Activated T-cell treated with anti-CD3 and anti-CD28 coated beads for 1 hour (primary cell): ENCODE measurements at regions not wholly inside any gene's neighbourhood (a gene's known extent, or its start where the extent isn't known, plus 50 kb on each side); places are given as distances from the start of the nearest gene placed in this dataset.

Experiments used
- DNase-seq: peaks from one replicate; pipeline ENCODE4 v3.0.0-alpha.2; 2020; ENCODE audit warnings: low read depth

DNA sequence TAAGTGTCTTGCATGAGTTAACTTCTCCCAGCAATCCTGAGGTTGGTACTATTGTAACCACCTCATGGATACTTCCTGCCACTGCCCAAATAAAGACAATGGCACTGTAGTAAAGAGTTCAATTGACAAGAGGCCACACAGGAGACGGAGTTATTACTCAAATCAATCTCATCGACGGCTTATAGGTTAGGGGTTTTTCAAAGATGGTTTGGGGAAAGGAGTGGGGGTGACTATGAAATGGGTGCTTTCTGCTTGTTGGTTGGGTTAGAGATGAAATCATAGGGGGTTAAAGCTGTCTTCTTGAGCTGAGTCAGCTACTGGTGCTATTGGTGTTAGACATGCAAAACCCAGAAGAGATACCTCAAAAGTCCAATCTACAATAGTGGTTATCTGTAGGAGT is 1258.0 kb upstream of the ZEB2 start:
- no peak for DNase-seq

DNA sequence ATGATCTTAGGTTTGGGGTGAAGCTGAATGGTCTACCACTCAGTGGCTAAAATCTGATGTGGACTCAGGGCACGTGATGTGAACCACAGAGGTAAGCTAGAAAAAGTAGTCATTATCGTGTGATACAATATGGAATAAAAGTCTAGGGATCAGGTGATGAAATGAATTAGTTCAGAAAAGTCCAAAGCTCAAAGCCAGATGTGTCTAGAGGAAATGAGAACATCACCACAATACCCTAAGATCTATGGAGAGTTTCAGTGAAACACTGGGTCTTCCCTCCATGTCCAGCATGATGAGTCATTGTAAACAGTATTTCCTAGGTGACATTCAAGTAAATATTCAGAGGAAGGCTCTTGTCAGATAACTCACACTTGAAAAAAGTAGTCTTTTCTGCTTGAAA is 1257.4 kb upstream of the ZEB2 start:
- DNase-seq, result no peak

- DNase-seq, result no peak
These were observed 1255.7 kb upstream of the ZEB2 start for GRCh38 chr2:145775591-145775990.

GRCh38 chr2:145771525-145771924 is 1251.6 kb upstream of the ZEB2 start:
- DNase-seq, result no peak

GRCh38 chr2:145769011-145769716 is 1249.2 kb upstream of the ZEB2 start:
- no peak for DNase-seq

- no peak for DNase-seq
These were observed 1246.0 kb upstream of the ZEB2 start for GRCh38 chr2:145765874-145766273.

GRCh38 chr2:145764631-145765030 is 1244.7 kb upstream of the ZEB2 start:
- DNase-seq, result no peak

DNA sequence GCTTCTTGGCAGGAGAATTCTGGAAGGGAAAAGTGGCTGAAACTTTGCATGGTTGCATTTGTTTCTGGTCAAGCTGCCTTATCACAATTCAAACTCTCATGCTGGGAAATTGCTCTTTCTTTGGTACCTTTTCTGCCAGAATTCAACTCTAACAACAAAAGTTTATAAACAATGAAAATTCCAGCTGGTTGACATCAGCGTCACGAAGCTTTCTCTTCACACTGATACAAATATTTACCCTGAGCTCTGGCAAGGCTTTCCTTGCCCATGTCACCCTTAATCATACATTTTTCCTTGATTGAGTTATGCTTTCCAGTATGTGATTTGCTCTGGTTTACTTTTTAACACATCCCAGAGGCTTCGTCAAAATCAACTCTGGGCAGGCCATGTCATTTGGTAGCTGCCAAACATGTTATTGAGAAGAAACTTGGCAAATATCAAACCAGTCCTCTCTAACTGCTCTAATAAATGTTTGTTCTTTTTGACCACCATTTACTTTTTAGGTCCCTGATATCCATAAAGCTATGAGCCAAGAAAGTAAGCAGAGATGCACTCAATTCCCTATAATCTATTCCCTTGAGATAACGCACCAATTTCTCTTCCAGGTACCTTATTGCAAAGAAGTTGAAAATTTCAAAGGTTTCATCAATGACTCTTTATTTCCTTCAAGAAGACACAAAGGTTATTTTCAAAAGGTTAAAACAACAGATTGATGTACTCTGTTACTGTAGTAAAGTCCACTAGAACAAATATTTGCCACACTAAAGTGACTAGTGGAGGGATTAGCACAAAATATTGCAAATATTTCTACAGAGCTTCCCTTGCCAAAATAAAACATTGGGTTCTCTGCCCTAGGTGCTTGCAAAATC is 1241.1 kb upstream of the ZEB2 start:
- no peak for DNase-seq

GRCh38 chr2:145759228-145759915 is 1239.5 kb upstream of the ZEB2 start:
- DNase-seq, result no peak

GRCh38 chr2:145757503-145758246 is 1237.8 kb upstream of the ZEB2 start:
- no peak for DNase-seq

DNA sequence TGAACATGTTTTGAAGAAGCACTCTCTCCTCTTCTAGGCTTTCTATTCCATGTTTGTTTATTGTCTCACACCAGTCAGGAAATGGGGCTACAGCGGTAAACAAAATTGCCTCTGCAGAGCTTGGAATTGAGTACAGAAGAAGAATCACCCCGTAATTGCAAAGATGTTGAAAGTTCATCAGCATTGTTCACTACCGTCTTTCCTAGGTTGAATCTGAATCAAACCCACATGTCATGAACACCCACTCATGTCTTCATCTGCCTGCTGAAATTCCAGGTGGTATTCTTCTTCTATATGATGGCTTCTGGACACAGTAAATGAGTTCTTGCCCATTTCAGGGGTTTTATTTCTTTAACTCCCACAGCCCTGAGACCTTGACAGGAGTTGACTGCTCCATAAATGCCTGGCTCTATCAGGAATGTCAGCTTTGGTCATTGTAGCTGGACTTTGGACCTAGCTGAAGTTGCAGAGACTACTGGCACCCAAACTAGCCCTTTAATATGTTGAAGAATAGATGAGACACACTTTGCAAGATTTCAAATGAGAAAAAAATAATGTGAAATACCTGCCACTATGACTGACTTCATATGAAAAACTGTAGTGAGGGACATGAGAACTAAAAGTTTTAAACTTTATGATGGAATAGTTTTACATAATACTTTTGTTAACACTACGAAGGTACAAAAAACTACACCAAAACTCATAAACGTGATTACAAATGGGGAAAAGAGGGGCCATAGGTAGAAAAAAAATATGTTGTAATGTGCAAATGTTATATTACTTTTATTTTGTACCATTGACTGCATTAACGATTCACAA is 1235.3 kb upstream of the ZEB2 start:
- no peak for DNase-seq

DNA sequence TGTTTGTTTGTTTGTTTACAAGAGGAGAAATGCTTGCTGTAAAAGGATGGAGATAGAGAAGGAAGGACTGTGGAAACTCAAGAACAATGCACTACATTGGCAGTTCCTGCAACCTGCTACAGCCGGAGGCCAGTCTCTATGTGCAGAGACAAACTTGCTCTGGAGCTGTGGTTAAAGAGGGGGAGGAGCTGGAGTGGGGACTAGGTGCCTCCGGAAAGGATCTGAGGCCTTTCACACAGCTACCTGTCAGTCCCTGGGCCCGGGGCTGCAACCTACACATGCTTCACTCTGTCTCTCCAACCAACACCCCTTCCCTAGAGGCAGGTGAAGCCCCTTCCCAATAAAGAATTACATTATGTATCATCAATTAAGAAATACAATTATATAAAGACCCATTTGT is 1234.0 kb upstream of the ZEB2 start:
- DNase-seq, result no peak

GRCh38 chr2:145753041-145753608 is 1233.2 kb upstream of the ZEB2 start:
- no peak for DNase-seq

DNA sequence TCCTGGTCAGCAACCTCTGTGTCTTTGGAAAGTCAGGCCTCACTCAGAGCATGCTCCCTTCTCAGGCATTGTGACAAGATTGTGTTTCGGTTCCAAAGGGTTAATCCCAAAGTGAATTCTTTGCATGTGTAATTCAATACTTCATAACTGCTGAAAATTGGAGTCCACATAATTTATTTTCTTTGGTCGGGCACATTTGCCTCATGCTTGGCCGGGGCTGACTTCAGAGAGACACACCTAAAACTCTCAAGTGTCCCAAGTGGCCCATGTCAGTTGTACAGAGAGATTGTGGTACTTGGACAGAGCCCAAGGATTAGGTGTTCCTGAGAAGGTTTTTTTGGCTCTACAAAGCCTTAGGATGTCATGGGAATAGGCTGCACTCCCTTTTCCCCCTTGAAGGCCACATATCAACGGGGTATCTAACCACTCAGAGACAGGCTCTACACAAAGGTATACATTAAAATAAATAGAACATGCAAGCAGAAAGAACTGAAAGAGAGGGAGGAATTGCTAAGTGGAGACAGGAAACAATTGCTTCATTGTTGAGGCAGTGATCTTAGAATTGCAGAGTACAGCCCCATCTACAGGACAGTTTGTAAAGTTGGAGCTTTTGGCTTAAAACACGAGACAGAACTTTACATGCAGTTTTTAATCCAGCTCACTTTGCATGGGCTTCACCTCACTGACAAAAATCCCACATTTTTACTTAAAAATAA is 1232.3 kb upstream of the ZEB2 start:
- DNase-seq, result no peak

DNA sequence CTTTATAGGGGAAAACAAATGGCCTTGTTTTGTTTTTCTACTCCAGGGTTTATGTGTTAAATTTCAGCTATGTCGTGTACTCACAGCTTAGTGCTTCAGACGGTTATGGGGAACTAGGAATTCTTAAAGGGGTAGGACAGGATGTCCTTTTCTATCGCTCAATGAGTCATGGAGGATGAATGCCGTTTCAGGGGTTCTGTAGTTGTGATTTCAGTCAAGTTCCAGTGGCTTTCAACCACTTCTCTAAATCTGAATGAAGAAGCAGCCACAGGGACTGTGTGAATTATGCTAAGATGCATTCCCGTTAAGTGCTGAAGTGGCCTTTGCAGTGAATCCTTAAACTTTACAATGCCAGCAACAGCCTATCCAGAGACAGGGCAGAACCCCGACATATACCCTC is 1231.7 kb upstream of the ZEB2 start:
- DNase-seq, result no peak

- no peak for DNase-seq
These were observed 1231.2 kb upstream of the ZEB2 start for GRCh38 chr2:145751155-145751554.

DNA sequence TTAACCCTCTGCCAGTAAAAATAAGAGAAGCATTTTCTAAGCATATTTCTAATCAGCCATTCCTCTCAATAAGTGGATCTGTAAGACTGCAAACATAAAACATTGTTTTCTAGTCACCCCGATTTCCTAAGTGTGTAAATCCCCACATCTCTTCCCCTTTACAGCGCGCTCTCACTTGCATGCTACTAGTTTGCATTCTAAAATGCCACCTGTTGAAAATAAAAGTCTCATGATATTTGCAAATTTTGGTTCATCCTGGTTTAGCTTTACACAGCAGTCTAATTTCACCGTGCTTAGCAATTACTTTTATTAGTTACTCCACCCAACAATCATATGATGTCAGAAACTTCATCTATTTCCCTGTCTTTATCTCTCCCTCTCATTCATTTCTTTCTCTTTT is 1230.7 kb upstream of the ZEB2 start:
- no peak for DNase-seq

- no peak for DNase-seq
These were observed 1230.2 kb upstream of the ZEB2 start for GRCh38 chr2:145750144-145750543.

GRCh38 chr2:145749556-145749955 is 1229.6 kb upstream of the ZEB2 start:
- DNase-seq, result no peak

DNA sequence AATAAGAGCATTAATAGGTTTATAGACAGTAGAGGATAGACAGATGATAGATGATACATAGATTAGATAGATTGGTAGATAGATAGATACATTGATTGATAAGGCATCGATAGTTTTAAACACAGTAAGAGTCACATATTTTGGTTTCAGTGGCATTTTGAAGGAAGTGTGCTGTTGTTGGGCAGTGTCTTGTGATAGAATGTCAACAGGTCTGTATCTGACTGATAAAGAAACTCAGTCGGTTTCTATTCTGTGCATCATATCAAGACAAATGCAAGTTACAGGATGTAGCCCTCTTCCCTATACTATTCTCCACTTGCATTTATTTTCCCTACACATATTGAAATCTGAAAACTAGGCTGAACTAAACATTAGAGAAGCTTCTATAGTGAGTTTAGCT is 1229.0 kb upstream of the ZEB2 start:
- DNase-seq, result no peak
